ENCODE measurements at regions not wholly inside any gene's neighbourhood (a gene's known extent, or its start where the extent isn't known, plus 50 kb on each side); places are given as distances from the start of the nearest gene placed in this dataset.

- TF ChIP-seq, protein P1, sequence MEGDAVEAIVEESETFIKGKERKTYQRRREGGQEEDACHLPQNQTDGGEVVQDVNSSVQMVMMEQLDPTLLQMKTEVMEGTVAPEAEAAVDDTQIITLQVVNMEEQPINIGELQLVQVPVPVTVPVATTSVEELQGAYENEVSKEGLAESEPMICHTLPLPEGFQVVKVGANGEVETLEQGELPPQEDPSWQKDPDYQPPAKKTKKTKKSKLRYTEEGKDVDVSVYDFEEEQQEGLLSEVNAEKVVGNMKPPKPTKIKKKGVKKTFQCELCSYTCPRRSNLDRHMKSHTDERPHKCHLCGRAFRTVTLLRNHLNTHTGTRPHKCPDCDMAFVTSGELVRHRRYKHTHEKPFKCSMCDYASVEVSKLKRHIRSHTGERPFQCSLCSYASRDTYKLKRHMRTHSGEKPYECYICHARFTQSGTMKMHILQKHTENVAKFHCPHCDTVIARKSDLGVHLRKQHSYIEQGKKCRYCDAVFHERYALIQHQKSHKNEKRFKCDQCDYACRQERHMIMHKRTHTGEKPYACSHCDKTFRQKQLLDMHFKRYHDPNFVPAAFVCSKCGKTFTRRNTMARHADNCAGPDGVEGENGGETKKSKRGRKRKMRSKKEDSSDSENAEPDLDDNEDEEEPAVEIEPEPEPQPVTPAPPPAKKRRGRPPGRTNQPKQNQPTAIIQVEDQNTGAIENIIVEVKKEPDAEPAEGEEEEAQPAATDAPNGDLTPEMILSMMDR (IDR thresholded peaks at IDR 0.05; ENCODE audit: control insufficient read depth, insufficient read depth, low read depth, low read length, missing control alignments) = no peak
- H3K4me3 ChIP-seq (ENCODE audit: control insufficient read depth, low read depth, low read length) = no peak overlapping the region
- DNase-seq (ENCODE audit: low read depth) = no peak
These were observed 319.6 kb upstream of the POU3F2 start for GRCh38 chr6:98514796-98515195.

DNA sequence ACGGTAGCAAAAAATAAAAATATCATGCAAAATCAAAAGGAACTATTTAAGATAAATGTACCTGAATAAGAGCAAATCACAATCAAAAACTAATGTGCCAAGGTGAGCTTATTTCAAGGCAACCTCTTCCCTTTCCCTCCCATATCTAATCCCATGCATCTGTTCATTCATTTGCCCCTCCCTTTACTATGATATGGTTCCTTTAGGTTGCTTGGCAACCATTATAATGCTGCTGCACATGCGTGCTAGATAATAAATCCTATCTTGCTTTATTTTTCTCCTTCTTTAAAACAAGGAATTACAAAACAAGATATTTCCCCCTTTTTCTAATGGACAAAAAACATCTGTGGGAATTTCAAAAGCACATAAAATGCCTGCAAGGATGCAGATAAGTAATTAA is 318.2 kb upstream of the POU3F2 start:
- no peak for DNase-seq (ENCODE audit: low read depth)

GRCh38 chr6:98516866-98517265 is 317.5 kb upstream of the POU3F2 start:
- no peak overlapping the region for H3K4me3 ChIP-seq (ENCODE audit: control insufficient read depth, low read depth, low read length)
- TF ChIP-seq, protein P1 (IDR thresholded peaks at IDR 0.05; ENCODE audit: control insufficient read depth, insufficient read depth, low read depth, low read length, missing control alignments) = no peak
- DNase-seq (ENCODE audit: low read depth) = no peak

More for the DNA sequence above, 318.2 kb upstream of the POU3F2 start:
- no peak overlapping the region for H3K4me3 ChIP-seq (ENCODE audit: control insufficient read depth, low read depth, low read length)
- TF ChIP-seq, protein P1 (IDR thresholded peaks at IDR 0.05; ENCODE audit: control insufficient read depth, insufficient read depth, low read depth, low read length, missing control alignments) = no peak

- H3K4me3 ChIP-seq (ENCODE audit: control insufficient read depth, low read depth, low read length) = no peak overlapping the region
- TF ChIP-seq, protein P1 (IDR thresholded peaks at IDR 0.05; ENCODE audit: control insufficient read depth, insufficient read depth, low read depth, low read length, missing control alignments) = no peak
- DNase-seq (ENCODE audit: low read depth) = no peak
These were observed 308.5 kb upstream of the POU3F2 start for GRCh38 chr6:98525860-98526259.

GRCh38 chr6:98526465-98526864 is 307.9 kb upstream of the POU3F2 start:
- no peak for DNase-seq (ENCODE audit: low read depth)
- H3K4me3 ChIP-seq (ENCODE audit: control insufficient read depth, low read depth, low read length) = no peak overlapping the region
- TF ChIP-seq, protein P1 (IDR thresholded peaks at IDR 0.05; ENCODE audit: control insufficient read depth, insufficient read depth, low read depth, low read length, missing control alignments) = no peak

DNA sequence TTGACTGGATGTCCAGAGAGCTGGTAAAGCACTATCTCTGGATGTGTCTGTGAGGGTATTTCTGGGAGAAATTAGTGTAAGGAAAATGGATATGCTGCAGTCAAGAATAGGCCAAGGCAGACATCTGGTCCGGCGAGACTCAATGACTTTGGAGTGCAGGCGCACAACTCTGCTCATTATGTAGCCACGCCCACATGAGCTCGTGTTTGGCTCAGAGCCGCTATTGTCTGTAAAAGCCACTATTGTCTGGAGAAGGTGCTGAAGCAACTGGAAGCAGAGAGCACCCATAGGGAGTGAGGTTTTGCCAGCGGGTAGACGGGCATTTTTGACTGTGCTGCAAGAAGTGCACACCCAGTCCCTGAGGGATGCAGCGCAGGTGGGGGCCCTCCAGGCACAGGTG is 305.0 kb upstream of the POU3F2 start:
- TF ChIP-seq, protein P1 (IDR thresholded peaks at IDR 0.05; ENCODE audit: control insufficient read depth, insufficient read depth, low read depth, low read length, missing control alignments) = no peak
- H3K4me3 ChIP-seq (ENCODE audit: control insufficient read depth, low read depth, low read length) = no peak overlapping the region
- no peak for DNase-seq (ENCODE audit: low read depth)

DNA sequence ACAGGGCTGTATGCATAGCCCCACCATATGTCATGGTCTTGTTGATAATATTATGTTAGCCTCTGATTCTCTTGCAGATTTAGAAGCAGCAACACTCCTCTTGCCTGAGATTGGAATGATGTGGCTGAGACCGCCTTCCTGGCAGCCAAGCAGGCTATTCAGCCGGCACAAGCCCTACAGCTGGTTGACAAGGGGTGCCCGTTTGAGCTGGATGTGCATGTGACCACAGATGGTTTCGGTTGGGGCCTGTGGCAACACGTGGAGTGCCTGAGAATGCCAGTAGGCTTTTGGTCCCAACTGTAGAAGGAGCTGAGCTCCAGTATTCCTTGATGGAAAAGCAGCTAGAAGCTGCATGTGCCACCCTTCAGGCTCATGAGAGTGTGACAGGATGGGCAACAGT is 303.6 kb upstream of the POU3F2 start:
- H3K4me3 ChIP-seq (ENCODE audit: control insufficient read depth, low read depth, low read length) = no peak overlapping the region
- TF ChIP-seq, protein P1 (IDR thresholded peaks at IDR 0.05; ENCODE audit: control insufficient read depth, insufficient read depth, low read depth, low read length, missing control alignments) = no peak
- no peak for DNase-seq (ENCODE audit: low read depth)
